ENCODE measurements at regions not wholly inside any gene's neighbourhood (a gene's known extent, or its start where the extent isn't known, plus 50 kb on each side); places are given as distances from the start of the nearest gene placed in this dataset.

DNA sequence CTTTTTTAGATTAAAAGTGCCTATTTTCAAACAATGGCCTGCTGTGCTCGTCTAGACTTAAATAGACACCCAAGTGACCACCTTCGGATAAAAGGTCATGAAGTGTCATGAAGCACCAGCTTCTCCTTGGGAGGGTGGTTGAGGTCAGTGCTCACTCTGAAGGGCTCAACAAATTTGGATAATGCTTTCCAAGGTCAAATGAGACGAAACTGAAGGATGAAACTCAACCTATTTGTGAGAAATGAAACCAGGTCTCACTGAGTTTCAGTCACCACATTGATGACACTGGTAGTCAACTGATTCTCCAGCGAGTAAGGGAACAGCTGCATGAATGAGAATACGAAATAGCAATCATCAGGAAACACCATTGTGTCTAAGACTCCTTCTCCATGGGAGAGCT lies 852.6 kb downstream of the NTRK3 start:
- TF ChIP-seq, protein P1, sequence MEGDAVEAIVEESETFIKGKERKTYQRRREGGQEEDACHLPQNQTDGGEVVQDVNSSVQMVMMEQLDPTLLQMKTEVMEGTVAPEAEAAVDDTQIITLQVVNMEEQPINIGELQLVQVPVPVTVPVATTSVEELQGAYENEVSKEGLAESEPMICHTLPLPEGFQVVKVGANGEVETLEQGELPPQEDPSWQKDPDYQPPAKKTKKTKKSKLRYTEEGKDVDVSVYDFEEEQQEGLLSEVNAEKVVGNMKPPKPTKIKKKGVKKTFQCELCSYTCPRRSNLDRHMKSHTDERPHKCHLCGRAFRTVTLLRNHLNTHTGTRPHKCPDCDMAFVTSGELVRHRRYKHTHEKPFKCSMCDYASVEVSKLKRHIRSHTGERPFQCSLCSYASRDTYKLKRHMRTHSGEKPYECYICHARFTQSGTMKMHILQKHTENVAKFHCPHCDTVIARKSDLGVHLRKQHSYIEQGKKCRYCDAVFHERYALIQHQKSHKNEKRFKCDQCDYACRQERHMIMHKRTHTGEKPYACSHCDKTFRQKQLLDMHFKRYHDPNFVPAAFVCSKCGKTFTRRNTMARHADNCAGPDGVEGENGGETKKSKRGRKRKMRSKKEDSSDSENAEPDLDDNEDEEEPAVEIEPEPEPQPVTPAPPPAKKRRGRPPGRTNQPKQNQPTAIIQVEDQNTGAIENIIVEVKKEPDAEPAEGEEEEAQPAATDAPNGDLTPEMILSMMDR (IDR thresholded peaks at IDR 0.05; ENCODE audit: borderline replicate concordance, extremely low read depth, low read length, poor library complexity, severe bottlenecking): no peak
- TF ChIP-seq EZH2 (IDR thresholded peaks at IDR 0.05; ENCODE audit: borderline replicate concordance, low read depth, low read length, severe bottlenecking): no peak
